MCF 10A (cell line): ENCODE measurements at regions not wholly inside any gene's neighbourhood (a gene's known extent, or its start where the extent isn't known, plus 50 kb on each side); places are given as distances from the start of the nearest gene placed in this dataset.

Experiments
- BruUV-seq: library from RNA; stranded (reverse); fragments of 400-500 nt; replicated peaks from 2 replicates; lab custom pipeline; 2021; lab: Mats Ljungman, UMichigan
- CTCF ChIA-PET: fragments of 300-600 bp; sonication (Branson Sonifier 250); formaldehyde crosslinking; extraction: SDS; loops from one replicate; lab custom pipeline; 2021; ENCODE audit warnings: antibody characterized with exemption, inconsistent platforms; lab: Yijun Ruan, JAX
- POLR2A ChIA-PET: fragments of 300-600, 350-650 bp; sonication (Branson Sonifier 250); formaldehyde crosslinking; extraction: SDS; loops from one replicate; lab custom pipeline; 2020; ENCODE audit warnings: antibody characterized with exemption, inconsistent platforms; lab: Yijun Ruan, JAX
- DNase-seq: peaks from one replicate; pipeline ENCODE4 v3.0.0-alpha.2; 2018; ENCODE audit not compliant: unreplicated experiment
- H3K27ac Mint-ChIP-seq: one replicate; pipeline ENCODE4 v1.8.0; 2022; ENCODE audit warnings: mild to moderate bottlenecking, low read depth, mixed read lengths; ENCODE audit not compliant: unreplicated experiment
- H3K27me3 Mint-ChIP-seq: one replicate; pipeline ENCODE4 v1.8.0; 2022; ENCODE audit warnings: mixed read lengths; ENCODE audit not compliant: insufficient read depth, unreplicated experiment
- H3K36me3 Mint-ChIP-seq: one replicate; pipeline ENCODE4 v1.8.0; 2022; ENCODE audit warnings: mild to moderate bottlenecking, moderate library complexity, mixed read lengths; ENCODE audit not compliant: insufficient read depth, unreplicated experiment
- H3K4me1 Mint-ChIP-seq: one replicate; pipeline ENCODE4 v1.8.0; 2022; ENCODE audit warnings: mixed read lengths; ENCODE audit not compliant: insufficient read depth, unreplicated experiment
- H3K4me3 Mint-ChIP-seq: one replicate; pipeline ENCODE4 v1.8.0; 2022; ENCODE audit warnings: mild to moderate bottlenecking, moderate library complexity, mixed read lengths; ENCODE audit not compliant: unreplicated experiment
- H3K9me3 Mint-ChIP-seq: one replicate; pipeline ENCODE4 v1.8.0; 2022; ENCODE audit warnings: mixed read lengths; ENCODE audit not compliant: unreplicated experiment
- intact Hi-C: fragments of 100-400 bp; cut with micrococcal nuclease; formaldehyde crosslinking; loops from 2 replicates; pipeline ENCODE4 v1.14.1; 2022
- TF ChIP-seq, protein P1 (sequence below): fragments of 200-600 bp; IDR thresholded peaks from one replicate; pipeline ENCODE4 v1.8.0; 2022; ENCODE audit warnings: antibody characterized with exemption, mild to moderate bottlenecking; ENCODE audit not compliant: unreplicated experiment

DNA sequence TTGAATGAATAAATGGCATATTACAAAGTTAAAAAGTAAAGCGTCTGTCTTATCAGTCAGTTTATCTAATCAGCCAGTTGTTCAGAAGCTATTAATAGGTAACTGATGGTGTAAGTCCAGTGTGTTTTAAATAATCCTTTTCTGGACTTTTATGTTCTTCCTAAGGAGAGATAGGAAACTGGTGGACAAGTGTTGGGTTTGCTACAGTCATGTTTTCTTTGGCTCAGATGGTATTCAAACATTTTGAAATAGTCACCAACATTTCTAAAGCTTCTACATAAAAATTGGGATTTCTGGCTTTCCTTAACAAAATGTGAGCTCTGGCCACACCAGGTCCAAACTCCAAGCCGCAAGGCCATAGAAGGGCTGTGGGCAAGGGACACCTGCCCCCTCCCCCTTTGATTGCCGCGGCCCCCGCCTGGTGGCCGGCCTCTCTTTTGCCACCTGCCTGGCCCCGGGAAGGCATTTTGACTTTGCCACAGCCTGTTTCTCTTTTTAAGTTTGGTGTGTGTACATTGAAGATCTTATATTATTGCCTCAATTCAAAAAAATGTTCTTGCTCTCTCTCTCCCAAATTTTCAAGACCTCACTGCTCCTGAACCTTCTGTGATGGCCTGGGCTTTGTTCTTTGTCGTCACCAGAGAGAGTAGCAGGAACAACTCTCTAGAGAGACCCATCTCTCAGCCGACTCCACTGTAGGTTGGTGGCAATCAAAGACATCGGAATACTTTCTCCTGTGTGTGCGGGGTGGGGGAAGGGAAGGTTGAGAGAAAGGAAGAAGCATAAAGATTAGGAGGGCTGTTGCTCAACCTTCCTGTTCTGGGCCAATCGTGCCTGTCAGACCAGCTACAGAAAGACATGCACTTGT is 84.0 kb upstream of the ZNF217 start:
- H3K36me3 Mint-ChIP-seq: no peaks in the 10 kb centered on the region
- ChIA-PET CTCF (interaction anchor here (0.6 kb wide), 1 partner anchor 16 kb away, joined by 4 read pairs; no protein-coding TSS in a partner anchor), POLR2A (interaction anchor here (0.8 kb wide), 1 partner anchor 189 kb away, joined by 5 read pairs; no protein-coding TSS in a partner anchor)
- H3K27ac Mint-ChIP-seq: no peak overlapping the region
- peaks cover 5% of the 10 kb centered on the region for H3K4me1 Mint-ChIP-seq
- no peaks in the 10 kb centered on the region for H3K9me3 Mint-ChIP-seq
- H3K4me3 Mint-ChIP-seq: no peak overlapping the region
- BruUV-seq: no TSS peak
- TF ChIP-seq, protein P1, sequence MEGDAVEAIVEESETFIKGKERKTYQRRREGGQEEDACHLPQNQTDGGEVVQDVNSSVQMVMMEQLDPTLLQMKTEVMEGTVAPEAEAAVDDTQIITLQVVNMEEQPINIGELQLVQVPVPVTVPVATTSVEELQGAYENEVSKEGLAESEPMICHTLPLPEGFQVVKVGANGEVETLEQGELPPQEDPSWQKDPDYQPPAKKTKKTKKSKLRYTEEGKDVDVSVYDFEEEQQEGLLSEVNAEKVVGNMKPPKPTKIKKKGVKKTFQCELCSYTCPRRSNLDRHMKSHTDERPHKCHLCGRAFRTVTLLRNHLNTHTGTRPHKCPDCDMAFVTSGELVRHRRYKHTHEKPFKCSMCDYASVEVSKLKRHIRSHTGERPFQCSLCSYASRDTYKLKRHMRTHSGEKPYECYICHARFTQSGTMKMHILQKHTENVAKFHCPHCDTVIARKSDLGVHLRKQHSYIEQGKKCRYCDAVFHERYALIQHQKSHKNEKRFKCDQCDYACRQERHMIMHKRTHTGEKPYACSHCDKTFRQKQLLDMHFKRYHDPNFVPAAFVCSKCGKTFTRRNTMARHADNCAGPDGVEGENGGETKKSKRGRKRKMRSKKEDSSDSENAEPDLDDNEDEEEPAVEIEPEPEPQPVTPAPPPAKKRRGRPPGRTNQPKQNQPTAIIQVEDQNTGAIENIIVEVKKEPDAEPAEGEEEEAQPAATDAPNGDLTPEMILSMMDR: no peak
- H3K27me3 Mint-ChIP-seq: no peaks in the 10 kb centered on the region
- intact Hi-C loops: no loop called here
- DNase-seq: no peak

DNA sequence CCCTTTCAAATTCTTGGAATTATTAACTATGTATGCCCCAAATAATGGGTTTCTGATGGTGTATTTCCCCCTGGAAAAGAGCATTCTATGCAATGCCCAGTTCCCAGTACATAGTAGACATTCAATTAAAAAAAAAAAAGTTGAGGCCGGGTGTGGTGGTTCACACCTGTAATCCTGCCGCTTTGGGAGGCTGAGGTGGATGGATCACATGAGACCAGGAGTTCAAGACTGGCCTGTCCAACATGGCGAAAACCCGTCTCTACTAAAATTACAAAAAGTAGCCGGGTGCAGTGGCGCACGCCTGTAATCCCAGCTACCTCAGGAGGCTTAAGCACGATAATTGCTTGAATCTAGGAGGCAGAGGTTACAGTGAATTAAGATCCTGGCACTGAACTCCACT is 83.3 kb upstream of the ZNF217 start:
- Mint-ChIP-seq H3K36me3 (no peaks in the 10 kb centered on the region), H3K9me3 (no peaks in the 10 kb centered on the region), H3K4me1 (peaks cover 5% of the 10 kb centered on the region), H3K27me3 (no peaks in the 10 kb centered on the region), H3K27ac (no peak overlapping the region), H3K4me3 (no peak overlapping the region)
- CTCF ChIA-PET: interaction anchor here (0.6 kb wide), 1 partner anchor 15 kb away, joined by 4 read pairs; no protein-coding TSS in a partner anchor
- TF ChIP-seq, protein P1: no peak
- no TSS peak for BruUV-seq
- POLR2A ChIA-PET: interaction anchor here (0.8 to 1.1 kb wide), 2 partner anchors 26 to 190 kb away, joined by 3 to 5 read pairs; no protein-coding TSS in a partner anchor
- no peak for DNase-seq
- intact Hi-C loops: no loop called here

DNA sequence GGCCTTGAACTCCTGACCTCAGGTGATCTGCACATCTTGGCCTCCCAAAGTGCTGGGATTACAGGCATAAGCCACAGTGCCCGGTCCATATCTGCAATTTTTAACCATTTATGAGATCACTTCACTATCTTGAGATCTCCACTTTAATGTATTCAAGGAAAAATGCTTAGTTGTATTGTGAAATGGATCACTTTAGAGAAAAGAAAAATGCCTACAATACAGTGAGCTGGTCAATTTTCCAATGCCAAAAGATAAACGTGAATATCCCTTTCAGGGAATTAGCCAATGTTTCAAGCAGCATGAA is 82.8 kb upstream of the ZNF217 start:
- Mint-ChIP-seq H3K27me3 (no peaks in the 10 kb centered on the region), H3K27ac (no peak overlapping the region), H3K4me1 (peaks cover 5% of the 10 kb centered on the region), H3K4me3 (no peak overlapping the region), H3K36me3 (no peaks in the 10 kb centered on the region), H3K9me3 (no peaks in the 10 kb centered on the region)
- ChIA-PET POLR2A (interaction anchor here (1.1 kb wide), 1 partner anchor 25 kb away, joined by 3 read pairs; no protein-coding TSS in a partner anchor), CTCF (no interaction called here)
- TF ChIP-seq, protein P1: no peak
- intact Hi-C loops: no loop called here
- no TSS peak for BruUV-seq
- DNase-seq: no peak

DNA sequence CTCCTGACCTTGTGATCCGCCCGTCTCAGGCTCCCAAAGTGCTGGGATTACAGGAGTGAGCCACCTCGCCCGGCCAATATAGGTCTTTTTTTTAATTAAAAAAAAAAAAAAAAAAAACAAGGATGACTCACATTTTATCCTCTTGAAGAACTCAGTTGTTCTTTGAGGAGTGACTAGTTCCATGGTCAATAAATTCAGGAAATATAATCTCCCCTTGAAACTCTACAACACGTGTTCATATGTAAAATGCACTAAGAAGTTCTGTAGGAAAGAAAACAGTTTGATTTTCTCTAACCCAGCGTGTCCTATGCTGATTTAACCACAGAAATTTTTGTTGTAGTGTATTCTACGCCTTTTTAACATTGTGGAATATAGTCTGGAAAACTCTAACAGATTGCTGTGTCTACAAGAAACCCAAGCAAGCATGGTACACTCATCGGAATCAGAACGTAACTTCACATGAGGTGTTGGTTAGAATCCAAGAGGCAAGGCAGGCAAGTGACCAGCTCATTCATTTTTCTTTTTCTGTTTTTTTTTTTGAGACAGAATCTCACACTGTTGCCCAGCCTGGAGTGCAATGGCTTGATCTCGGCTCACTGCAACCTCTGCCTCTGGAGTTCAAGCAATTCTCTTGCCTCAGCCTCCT is 79.0 kb upstream of the ZNF217 start:
- Mint-ChIP-seq H3K4me3 (no peak overlapping the region), H3K9me3 (no peaks in the 10 kb centered on the region), H3K4me1 (no peaks in the 10 kb centered on the region), H3K27ac (no peak overlapping the region), H3K36me3 (no peaks in the 10 kb centered on the region), H3K27me3 (no peaks in the 10 kb centered on the region)
- no TSS peak for BruUV-seq
- no peak for DNase-seq
- CTCF ChIA-PET: no interaction called here
- intact Hi-C loops: no loop called here
- POLR2A ChIA-PET: interaction anchor here (1.1 kb wide), 1 partner anchor 15 kb away, joined by 4 read pairs; no protein-coding TSS in a partner anchor
- TF ChIP-seq, protein P1: no peak
